CD4-positive, alpha-beta T cell (primary cell): ENCODE measurements at regions not wholly inside any gene's neighbourhood (a gene's known extent, or its start where the extent isn't known, plus 50 kb on each side); places are given as distances from the start of the nearest gene placed in this dataset.

Experiments
- ATAC-seq: fragments of 200-7000 bp; cut with Tn5 transposase; one replicate; pipeline ENCODE4 v1.10.0; 2022; ENCODE audit warnings: mild to moderate bottlenecking; ENCODE audit not compliant: poor library complexity
- CTCF ChIA-PET: fragments of 350-600 bp; sonication (Branson Sonifier 250); formaldehyde crosslinking; loops from one replicate; lab custom pipeline; 2021; ENCODE audit warnings: antibody characterized with exemption, inconsistent platforms; lab: Charles Lee
- POLR2A ChIA-PET: fragments of 350-600 bp; sonication (Branson Sonifier 250); formaldehyde crosslinking; loops from one replicate; lab custom pipeline; 2021; ENCODE audit warnings: antibody characterized with exemption, inconsistent platforms; lab: Charles Lee
- DNase-seq, 14 experiments: peaks; one replicate each; pipeline ENCODE4 v3.0.0-alpha.2; 2013 to 2020; ENCODE audit warnings: mixed read lengths in 2 of 14
- H3K27ac ChIP-seq, 2 donors: one replicate each; pipeline versions ENCODE4 v1.5.1 to v1.7.0; 2013; ENCODE audit warnings: low read length in 2 of 2, low read depth in 1 of 2, mild to moderate bottlenecking in 1 of 2
- H3K27me3 ChIP-seq, 2 experiments: 1 replicate in 1 of 2; 2 replicates in 1 of 2; pipeline versions ENCODE4 v1.6.1 to v1.7.0; 2013; ENCODE audit warnings: low read length in 2 of 2, control low read depth in 1 of 2, mild to moderate bottlenecking in 1 of 2, moderate library complexity in 1 of 2; ENCODE audit not compliant: insufficient read depth in 2 of 2, control insufficient read depth in 1 of 2
- H3K36me3 ChIP-seq: one replicate; pipeline ENCODE4 v1.6.1; 2013; ENCODE audit warnings: low read length, control low read depth; ENCODE audit not compliant: insufficient read depth
- H3K4me1 ChIP-seq: one replicate; pipeline ENCODE4 v1.6.1; 2013; ENCODE audit warnings: low read length, control low read depth; ENCODE audit not compliant: insufficient read depth
- H3K4me3 ChIP-seq: one replicate; pipeline ENCODE4 v1.5.1; 2013; ENCODE audit warnings: mild to moderate bottlenecking, low read length, moderate library complexity
- H3K9me3 ChIP-seq, 2 experiments: 1 replicate in 1 of 2; 2 replicates in 1 of 2; pipeline versions ENCODE4 v1.6.1 to v1.7.0; 2013; ENCODE audit warnings: low read length in 2 of 2, mild to moderate bottlenecking in 2 of 2, control low read depth in 1 of 2, moderate library complexity in 1 of 2; ENCODE audit not compliant: control insufficient read depth in 1 of 2, insufficient read depth in 1 of 2
- H3K27ac Mint-ChIP-seq: one replicate; pipeline ENCODE4 v1.8.0; 2020; ENCODE audit warnings: mixed read lengths
- H3K27me3 Mint-ChIP-seq: one replicate; pipeline ENCODE4 v1.8.0; 2021; ENCODE audit warnings: mixed read lengths
- H3K36me3 Mint-ChIP-seq: one replicate; pipeline ENCODE4 v1.8.0; 2021; ENCODE audit warnings: low read depth, mixed read lengths
- H3K4me1 Mint-ChIP-seq: one replicate; pipeline ENCODE4 v1.8.0; 2021; ENCODE audit warnings: low read depth, mixed read lengths
- H3K4me3 Mint-ChIP-seq: one replicate; pipeline ENCODE4 v1.8.0; 2020; ENCODE audit warnings: mild to moderate bottlenecking, mixed read lengths
- H3K9me3 Mint-ChIP-seq: one replicate; pipeline ENCODE4 v1.8.0; 2020; ENCODE audit warnings: mixed read lengths
- CTCF ChIP-seq: fragments of 200-600 bp; IDR thresholded peaks from one replicate; pipeline ENCODE4 v1.8.0; 2022; ENCODE audit warnings: antibody characterized with exemption, mild to moderate bottlenecking
- intact Hi-C, 2 experiments: fragments of 100-400 bp; cut with DNase I in 1 of 2; cut with micrococcal nuclease in 1 of 2; formaldehyde crosslinking; loops; one replicate each; pipeline versions ENCODE4 v1.15.1 to v1.9.0; 2023 to 2025; cut with DNase I, micrococcal nuclease

- no peak for DNase-seq
- ChIA-PET CTCF (interaction anchor here (1.4 kb wide), 1 partner anchor 13 kb away, joined by 3 read pairs; no protein-coding TSS in a partner anchor), POLR2A (no interaction called here)
- no peaks in the 10 kb centered on the region for H3K4me1 Mint-ChIP-seq
- H3K27ac Mint-ChIP-seq = no peak overlapping the region
- H3K9me3 Mint-ChIP-seq = no peaks in the 10 kb centered on the region
- no peak for TF ChIP-seq CTCF
- no peak overlapping the region for H3K4me3 Mint-ChIP-seq
- no peaks in the 10 kb centered on the region for H3K36me3 ChIP-seq
- no peaks in the 10 kb centered on the region for H3K4me1 ChIP-seq
- peaks cover 29% of the 10 kb centered on the region for H3K27me3 Mint-ChIP-seq
- H3K27ac ChIP-seq = no peak overlapping the region
- no peaks in the 10 kb centered on the region for H3K36me3 Mint-ChIP-seq
- no peak overlapping the region for H3K4me3 ChIP-seq
- H3K9me3 ChIP-seq = peaks cover 0 to 8% of the 10 kb centered on the region in 2 experiments
- peaks cover 4 to 8% of the 10 kb centered on the region in 2 experiments for H3K27me3 ChIP-seq
- ATAC-seq = no peak
- intact Hi-C loops = no loop called here
These were observed 152.3 kb upstream of the ZNF516 start for GRCh38 chr18:76647322-76647721.

- Mint-ChIP-seq H3K9me3 (no peaks in the 10 kb centered on the region), H3K4me3 (no peak overlapping the region), H3K4me1 (no peaks in the 10 kb centered on the region), H3K36me3 (no peaks in the 10 kb centered on the region), H3K27ac (no peak overlapping the region), H3K27me3 (peaks cover 8% of the 10 kb centered on the region)
- no peak for ATAC-seq
- Histone ChIP-seq H3K4me3 (no peak overlapping the region), H3K27me3 (peaks cover 0 to 4% of the 10 kb centered on the region in 2 experiments), H3K9me3 (peaks cover 0 to 8% of the 10 kb centered on the region in 2 experiments), H3K27ac (no peak overlapping the region), H3K36me3 (no peaks in the 10 kb centered on the region), H3K4me1 (no peaks in the 10 kb centered on the region)
- no peak for DNase-seq
- CTCF ChIA-PET = no interaction called here
- intact Hi-C loops = no loop called here
- POLR2A ChIA-PET = no interaction called here
- no peak for TF ChIP-seq CTCF
These were observed 149.5 kb upstream of the ZNF516 start for GRCh38 chr18:76644580-76644979.

GRCh38 chr18:76643996-76644395 lies 149.0 kb upstream of the ZNF516 start:
- Histone ChIP-seq H3K27me3 (peaks cover 0 to 4% of the 10 kb centered on the region in 2 experiments), H3K27ac (no peak overlapping the region), H3K9me3 (peaks cover 0 to 8% of the 10 kb centered on the region in 2 experiments), H3K4me1 (no peaks in the 10 kb centered on the region), H3K4me3 (no peak overlapping the region), H3K36me3 (no peaks in the 10 kb centered on the region)
- no peak for TF ChIP-seq CTCF
- H3K27me3 Mint-ChIP-seq = peaks cover 4% of the 10 kb centered on the region
- ChIA-PET POLR2A (no interaction called here), CTCF (no interaction called here)
- no peak overlapping the region for H3K27ac Mint-ChIP-seq
- intact Hi-C loops = no loop called here
- no peaks in the 10 kb centered on the region for H3K36me3 Mint-ChIP-seq
- H3K4me3 Mint-ChIP-seq = no peak overlapping the region
- H3K9me3 Mint-ChIP-seq = no peaks in the 10 kb centered on the region
- ATAC-seq = no peak
- no peaks in the 10 kb centered on the region for H3K4me1 Mint-ChIP-seq
- no peak for DNase-seq
